Suprapubic skin (tissue), 4 donors: ENCODE measurements at regions not wholly inside any gene's neighbourhood (a gene's known extent, or its start where the extent isn't known, plus 50 kb on each side); places are given as distances from the start of the nearest gene placed in this dataset.

ENCODE experiments used
- DNase-seq, 2 donors: peaks; one replicate each; pipeline ENCODE4 v3.0.0-alpha.2; 2019; ENCODE audit warnings: low spot score in 2 of 2
- H3K27ac ChIP-seq: fragments of 200-600 bp; sonication (generic); one replicate; pipeline ENCODE4 v1.5.1; 2019
- H3K27me3 ChIP-seq: fragments of 200-600 bp; sonication (generic); one replicate; pipeline ENCODE4 v1.5.1; 2019
- H3K36me3 ChIP-seq: fragments of 200-600 bp; sonication (generic); one replicate; pipeline ENCODE4 v1.5.1; 2019
- H3K4me1 ChIP-seq: fragments of 200-600 bp; sonication (generic); one replicate; pipeline ENCODE4 v1.5.1; 2019
- H3K4me3 ChIP-seq: fragments of 200-600 bp; sonication (generic); one replicate; pipeline ENCODE4 v1.5.1; 2019; ENCODE audit warnings: mild to moderate bottlenecking
- H3K9me3 ChIP-seq: fragments of 200-600 bp; sonication (generic); one replicate; pipeline ENCODE4 v1.5.1; 2019
- CTCF ChIP-seq, 2 donors: fragments of 200-600 bp in 1 of 2; fragments of 450-650 bp in 1 of 2; sonication (generic) in 1 of 2; IDR thresholded peaks; one replicate each; pipeline ENCODE4 v1.5.1; 2016 to 2019; ENCODE audit warnings: antibody characterized with exemption in 2 of 2, mild to moderate bottlenecking in 1 of 2, moderate library complexity in 1 of 2
- EP300 ChIP-seq: sonication (generic); formaldehyde crosslinking; IDR thresholded peaks from one replicate; pipeline ENCODE4 v1.6.1; 2017; ENCODE audit warnings: antibody characterized with exemption
- POLR2A ChIP-seq, 2 donors: fragments of 450-650 bp; IDR thresholded peaks; one replicate each; pipeline ENCODE4 v1.6.1; 2017; ENCODE audit warnings: antibody characterized with exemption in 2 of 2, mild to moderate bottlenecking in 2 of 2, moderate library complexity in 2 of 2
- POLR2AphosphoS5 ChIP-seq, 3 donors: sonication (generic); formaldehyde crosslinking; IDR thresholded peaks; one replicate each; pipeline ENCODE4 v1.6.1; 2017; ENCODE audit warnings: antibody characterized with exemption in 3 of 3
- WGBS: methylation state at CpG from one replicate; pipeline ENCODE4 v1.1.5; 2018; 5-methylcytosine and 5-hydroxymethylcytosine counted together

DNA sequence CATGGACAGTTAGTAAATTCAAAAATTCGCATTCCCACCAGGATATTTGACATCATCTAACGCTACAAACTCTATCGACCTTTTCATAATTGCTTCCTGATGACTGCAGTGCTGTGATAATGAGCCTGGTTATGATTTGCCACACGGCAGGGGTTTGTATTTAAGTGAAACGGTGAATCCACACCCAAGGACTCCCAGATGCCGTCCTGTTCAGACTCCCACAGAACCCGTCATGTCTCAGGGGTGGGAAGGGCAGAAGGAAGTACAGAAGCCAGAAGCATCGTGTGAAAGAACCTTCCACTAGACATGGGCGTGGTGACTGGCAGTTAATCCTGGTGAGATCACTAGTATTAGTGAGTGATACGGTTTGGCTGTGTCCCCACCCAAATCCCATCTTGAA is 91.2 kb upstream of the TMEM18 start:
- WGBS = 46% methylated on average over 10 of the region's 10 CpGs
- Histone ChIP-seq H3K36me3 (no peaks in the 10 kb centered on the region), H3K9me3 (no peaks in the 10 kb centered on the region), H3K4me3 (no peak overlapping the region), H3K4me1 (no peaks in the 10 kb centered on the region), H3K27me3 (no peaks in the 10 kb centered on the region), H3K27ac (no peak overlapping the region)
- DNase-seq = no peak
- no peak for TF ChIP-seq EP300
- no peak for TF ChIP-seq CTCF (IDR thresholded peaks at IDR 0.05)
- no peak for TF ChIP-seq POLR2A (IDR thresholded peaks at IDR 0.05)
- no peak for TF ChIP-seq POLR2AphosphoS5 (IDR thresholded peaks at IDR 0.05)

DNA sequence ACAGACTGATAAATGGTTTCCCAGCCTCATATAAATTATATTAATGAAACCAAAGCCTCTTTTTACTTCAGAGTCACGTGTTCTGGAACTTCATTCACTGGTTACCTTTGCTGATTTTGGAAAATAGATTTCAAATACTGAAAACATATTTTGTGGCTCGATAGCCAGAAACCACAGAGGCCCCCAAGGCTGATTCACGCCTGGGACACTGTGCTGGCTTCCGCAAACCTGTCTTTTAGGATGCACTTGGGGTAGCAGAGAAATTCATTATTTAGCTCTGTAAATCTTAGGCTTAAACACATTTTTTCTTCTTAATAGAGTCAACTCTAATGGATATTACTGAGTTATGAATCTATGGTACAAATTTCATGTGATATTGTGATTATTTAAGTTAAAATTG is 90.7 kb upstream of the TMEM18 start:
- H3K4me1 ChIP-seq = no peaks in the 10 kb centered on the region
- H3K27me3 ChIP-seq = no peaks in the 10 kb centered on the region
- no peaks in the 10 kb centered on the region for H3K9me3 ChIP-seq
- no peak overlapping the region for H3K4me3 ChIP-seq
- no peak for TF ChIP-seq POLR2A (IDR thresholded peaks at IDR 0.05)
- TF ChIP-seq CTCF (IDR thresholded peaks at IDR 0.05) = no peak
- TF ChIP-seq EP300 = no peak
- no peak for TF ChIP-seq POLR2AphosphoS5 (IDR thresholded peaks at IDR 0.05)
- H3K36me3 ChIP-seq = no peaks in the 10 kb centered on the region
- WGBS = 75% methylated on average over 4 of the region's 4 CpGs
- H3K27ac ChIP-seq = no peak overlapping the region
- no peak for DNase-seq

- Histone ChIP-seq H3K9me3 (no peaks in the 10 kb centered on the region), H3K27ac (no peak overlapping the region), H3K4me3 (no peak overlapping the region), H3K36me3 (no peaks in the 10 kb centered on the region), H3K4me1 (no peaks in the 10 kb centered on the region), H3K27me3 (no peaks in the 10 kb centered on the region)
- no peak for DNase-seq
- 65% methylated on average over 9 of the region's 9 CpGs for WGBS
- no peak for TF ChIP-seq EP300
- no peak for TF ChIP-seq POLR2AphosphoS5 (IDR thresholded peaks at IDR 0.05)
- TF ChIP-seq CTCF (IDR thresholded peaks at IDR 0.05) = no peak
- no peak for TF ChIP-seq POLR2A (IDR thresholded peaks at IDR 0.05)
Measured at GRCh38 chr2:767440-767839, 90.2 kb upstream of the TMEM18 start.

DNA sequence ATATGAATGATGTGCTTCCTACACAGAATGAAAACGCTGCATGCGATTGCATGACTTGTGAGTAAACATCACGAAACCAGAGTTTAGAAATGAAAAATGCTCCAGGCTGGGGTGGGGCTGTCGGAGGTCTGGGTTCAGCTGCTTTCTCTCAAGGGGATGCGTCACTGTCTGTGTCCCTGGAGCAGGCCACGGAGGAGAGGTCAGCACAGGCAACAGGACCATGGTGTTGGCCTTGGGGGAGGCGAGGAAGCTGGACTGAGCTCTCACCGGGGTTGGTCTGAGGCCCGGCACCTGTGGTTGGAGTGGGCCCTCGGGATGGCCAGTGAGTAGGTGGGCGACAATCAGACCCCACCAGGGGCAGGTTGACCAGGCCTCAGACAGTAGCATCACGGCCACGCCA is 89.0 kb upstream of the TMEM18 start:
- Histone ChIP-seq H3K9me3 (no peaks in the 10 kb centered on the region), H3K4me3 (no peak overlapping the region), H3K27me3 (no peaks in the 10 kb centered on the region), H3K36me3 (no peaks in the 10 kb centered on the region), H3K4me1 (no peaks in the 10 kb centered on the region), H3K27ac (no peak overlapping the region)
- 76% methylated on average over 13 of the region's 13 CpGs for WGBS
- TF ChIP-seq POLR2A (IDR thresholded peaks at IDR 0.05) (no peak), CTCF (IDR thresholded peaks at IDR 0.05) (no peak), POLR2AphosphoS5 (IDR thresholded peaks at IDR 0.05) (no peak), EP300 (no peak)
- DNase-seq = no peak

DNA sequence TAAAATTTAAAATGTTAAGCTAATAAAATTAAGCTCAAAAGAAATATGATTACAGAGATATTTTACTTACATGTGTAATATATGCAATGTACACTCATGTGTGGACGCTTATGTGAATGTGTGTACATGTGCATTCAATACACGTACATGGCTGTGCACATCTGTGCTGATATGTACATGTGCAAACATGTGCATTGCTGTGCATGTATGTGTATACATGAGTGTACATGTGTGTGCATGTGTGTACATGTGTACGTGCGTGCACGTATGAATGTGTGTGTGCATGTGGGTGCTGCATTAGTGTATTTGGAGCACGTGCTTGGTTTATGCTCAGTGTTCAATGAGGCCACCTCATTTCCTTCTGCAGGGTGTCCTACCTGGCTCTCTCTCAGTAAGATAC is 88.2 kb upstream of the TMEM18 start:
- DNase-seq = no peak
- no peak for TF ChIP-seq CTCF (IDR thresholded peaks at IDR 0.05)
- TF ChIP-seq POLR2AphosphoS5 (IDR thresholded peaks at IDR 0.05) = no peak
- no peak for TF ChIP-seq EP300
- no peak for TF ChIP-seq POLR2A (IDR thresholded peaks at IDR 0.05)
- no peaks in the 10 kb centered on the region for H3K9me3 ChIP-seq
- 98% methylated on average over 6 of the region's 6 CpGs for WGBS
- H3K27me3 ChIP-seq = no peaks in the 10 kb centered on the region
- H3K27ac ChIP-seq = no peak overlapping the region
- H3K36me3 ChIP-seq = no peaks in the 10 kb centered on the region
- H3K4me1 ChIP-seq = no peaks in the 10 kb centered on the region
- no peak overlapping the region for H3K4me3 ChIP-seq
